Astrocyte (in vitro differentiated cells and primary cell): ENCODE measurements at regions not wholly inside any gene's neighbourhood (a gene's known extent, or its start where the extent isn't known, plus 50 kb on each side); places are given as distances from the start of the nearest gene placed in this dataset.

ENCODE experiments used
- DNase-seq: peaks from one replicate; pipeline ENCODE4 v3.0.0-alpha.2; 2010; ENCODE audit warnings: low read depth
- FAIRE-seq: peaks from 2 replicates; lab custom pipeline; 2011; peaks lifted over from hg19 to GRCh38; lab: Jason Lieb, UNC
- H2AFZ ChIP-seq: 2 replicates; pipeline ENCODE4 v1.6.0; 2012; ENCODE audit warnings: low read depth, low read length, inconsistent platforms
- H3K27ac ChIP-seq: 2 replicates; pipeline ENCODE4 v1.5.1; 2011; ENCODE audit warnings: low read depth, low read length, inconsistent platforms
- H3K27me3 ChIP-seq: 2 replicates; pipeline ENCODE4 v1.6.0; 2011; ENCODE audit warnings: low read length, inconsistent platforms; ENCODE audit not compliant: insufficient read depth
- H3K36me3 ChIP-seq: 2 replicates; pipeline ENCODE4 v1.5.1; 2011; ENCODE audit warnings: low read length, inconsistent platforms; ENCODE audit not compliant: insufficient read depth
- H3K4me1 ChIP-seq: 2 replicates; pipeline ENCODE4 v1.5.1; 2011; ENCODE audit warnings: low read length, inconsistent platforms; ENCODE audit not compliant: insufficient read depth
- H3K4me2 ChIP-seq: 2 replicates; pipeline ENCODE4 v1.6.0; 2012; ENCODE audit warnings: low read length, inconsistent platforms
- H3K4me3 ChIP-seq: 2 replicates; pipeline ENCODE4 v1.5.1; 2011; ENCODE audit warnings: low read depth, mild to moderate bottlenecking, low read length, inconsistent platforms; ENCODE audit not compliant: insufficient read depth
- H3K79me2 ChIP-seq: 2 replicates; pipeline ENCODE4 v1.6.0; 2012; ENCODE audit warnings: mild to moderate bottlenecking, low read length, inconsistent platforms; ENCODE audit not compliant: insufficient read depth
- H3K9ac ChIP-seq: 2 replicates; pipeline ENCODE4 v1.6.0; 2012; ENCODE audit warnings: mild to moderate bottlenecking, low read length, inconsistent platforms
- H3K9me3 ChIP-seq: 2 replicates; pipeline ENCODE4 v1.5.1; 2012; ENCODE audit warnings: low read depth, mild to moderate bottlenecking, low read length, inconsistent platforms; ENCODE audit not compliant: insufficient read depth
- H4K20me1 ChIP-seq: 2 replicates; pipeline ENCODE4 v1.6.0; 2012; ENCODE audit warnings: low read length, inconsistent platforms; ENCODE audit not compliant: insufficient read depth
- H3K27ac Mint-ChIP-seq: one replicate; pipeline ENCODE4 v1.8.0; 2021; ENCODE audit warnings: mild to moderate bottlenecking, mixed read lengths; ENCODE audit not compliant: unreplicated experiment
- H3K27me3 Mint-ChIP-seq: one replicate; pipeline ENCODE4 v1.8.0; 2021; ENCODE audit warnings: low read depth, mixed read lengths; ENCODE audit not compliant: unreplicated experiment
- H3K36me3 Mint-ChIP-seq: one replicate; pipeline ENCODE4 v1.8.0; 2021; ENCODE audit warnings: low read depth, mixed read lengths; ENCODE audit not compliant: unreplicated experiment
- H3K4me1 Mint-ChIP-seq: one replicate; pipeline ENCODE4 v1.8.0; 2021; ENCODE audit warnings: low read depth, mixed read lengths; ENCODE audit not compliant: unreplicated experiment
- H3K4me3 Mint-ChIP-seq: one replicate; pipeline ENCODE4 v1.8.0; 2021; ENCODE audit warnings: mild to moderate bottlenecking, moderate library complexity, mixed read lengths; ENCODE audit not compliant: unreplicated experiment
- H3K9me3 Mint-ChIP-seq: one replicate; pipeline ENCODE4 v1.8.0; 2021; ENCODE audit warnings: mild to moderate bottlenecking, mixed read lengths; ENCODE audit not compliant: unreplicated experiment
- CTCF ChIP-seq: IDR thresholded peaks from 2 replicates; pipeline ENCODE4 v1.5.1; 2011; ENCODE audit warnings: low read depth, mild to moderate bottlenecking, inconsistent platforms, low read length, moderate library complexity; ENCODE audit not compliant: insufficient read depth
- EZH2 ChIP-seq: IDR thresholded peaks from 2 replicates; pipeline ENCODE4 v1.6.1; 2012; ENCODE audit warnings: mild to moderate bottlenecking, low read length, inconsistent platforms; ENCODE audit not compliant: insufficient read depth

- Histone ChIP-seq H3K4me1 (peaks cover 12% of the 10 kb centered on the region), H3K9me3 (no peaks in the 10 kb centered on the region), H3K79me2 (no peaks in the 10 kb centered on the region), H4K20me1 (no peaks in the 10 kb centered on the region), H3K27me3 (no peaks in the 10 kb centered on the region), H3K4me3 (no peak overlapping the region), H3K9ac (no peak overlapping the region), H2AFZ (peak overlapping the region; percentile 0), H3K4me2 (peak overlapping the region; percentile 5), H3K36me3 (no peaks in the 10 kb centered on the region), H3K27ac (no peak overlapping the region)
- Mint-ChIP-seq H3K36me3 (no peaks in the 10 kb centered on the region), H3K4me3 (no peak overlapping the region), H3K27ac (no peak overlapping the region), H3K9me3 (peaks cover 2% of the 10 kb centered on the region), H3K27me3 (peaks cover 5% of the 10 kb centered on the region), H3K4me1 (peaks cover 21% of the 10 kb centered on the region)
- TF ChIP-seq CTCF (no peak), EZH2 (no peak)
- no peak for FAIRE-seq
- DNase-seq, result no peak
Measured at GRCh38 chr9:105975886-105976645, 281.7 kb downstream of the TMEM38B start.

DNA sequence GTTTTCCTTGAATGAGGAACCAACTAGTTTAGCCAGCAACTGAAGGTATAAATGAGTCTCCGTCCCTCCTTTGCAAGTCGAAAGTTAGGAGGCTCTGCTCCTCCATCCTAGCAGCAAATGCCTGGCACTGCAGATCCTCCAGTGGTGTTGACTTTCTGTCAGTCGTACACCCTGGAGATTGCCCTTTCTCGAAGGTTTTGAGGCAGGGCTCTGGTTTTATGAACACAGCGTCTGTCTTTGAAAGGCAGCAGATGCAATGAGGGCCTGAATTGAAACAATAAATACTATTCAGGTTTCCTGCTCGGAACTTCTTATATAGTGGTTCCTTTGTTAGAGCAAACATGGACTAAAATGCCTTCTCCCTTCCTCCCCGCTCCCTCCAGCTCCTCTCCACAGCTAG, 284.0 kb downstream of the TMEM38B start:
- no peak overlapping the region for H3K9ac ChIP-seq
- H3K4me1 Mint-ChIP-seq, result peaks cover 19% of the 10 kb centered on the region
- peaks cover 5% of the 10 kb centered on the region for H3K27me3 Mint-ChIP-seq
- FAIRE-seq, result no peak
- no peak overlapping the region for H3K4me2 ChIP-seq
- H3K36me3 Mint-ChIP-seq, result no peaks in the 10 kb centered on the region
- H3K79me2 ChIP-seq, result no peaks in the 10 kb centered on the region
- no peak overlapping the region for H3K4me3 Mint-ChIP-seq
- H3K27me3 ChIP-seq, result no peaks in the 10 kb centered on the region
- no peaks in the 10 kb centered on the region for H3K36me3 ChIP-seq
- no peak overlapping the region for H3K27ac Mint-ChIP-seq
- H2AFZ ChIP-seq, result no peak overlapping the region
- DNase-seq, result no peak
- H3K4me1 ChIP-seq, result peaks cover 12% of the 10 kb centered on the region
- no peak for TF ChIP-seq EZH2
- TF ChIP-seq CTCF, result no peak
- H3K27ac ChIP-seq, result no peak overlapping the region
- no peaks in the 10 kb centered on the region for H4K20me1 ChIP-seq
- H3K4me3 ChIP-seq, result no peak overlapping the region
- H3K9me3 ChIP-seq, result no peaks in the 10 kb centered on the region
- peaks cover 2% of the 10 kb centered on the region for H3K9me3 Mint-ChIP-seq

GRCh38 chr9:105978826-105979225, 284.5 kb downstream of the TMEM38B start:
- Mint-ChIP-seq H3K4me3 (no peak overlapping the region), H3K4me1 (peaks cover 16% of the 10 kb centered on the region), H3K27me3 (peaks cover 5% of the 10 kb centered on the region), H3K9me3 (peaks cover 2% of the 10 kb centered on the region), H3K36me3 (no peaks in the 10 kb centered on the region), H3K27ac (no peak overlapping the region)
- Histone ChIP-seq H3K36me3 (no peaks in the 10 kb centered on the region), H3K9me3 (no peaks in the 10 kb centered on the region), H3K9ac (no peak overlapping the region), H3K27ac (no peak overlapping the region), H4K20me1 (no peaks in the 10 kb centered on the region), H3K4me1 (peaks cover 10% of the 10 kb centered on the region), H3K4me2 (no peak overlapping the region), H2AFZ (no peak overlapping the region), H3K79me2 (no peaks in the 10 kb centered on the region), H3K27me3 (no peaks in the 10 kb centered on the region), H3K4me3 (no peak overlapping the region)
- DNase-seq (no peak), FAIRE-seq (no peak)
- TF ChIP-seq EZH2 (no peak), CTCF (no peak)
